ENCODE measurements at regions not wholly inside any gene's neighbourhood (a gene's known extent, or its start where the extent isn't known, plus 50 kb on each side); places are given as distances from the start of the nearest gene placed in this dataset.

DNA sequence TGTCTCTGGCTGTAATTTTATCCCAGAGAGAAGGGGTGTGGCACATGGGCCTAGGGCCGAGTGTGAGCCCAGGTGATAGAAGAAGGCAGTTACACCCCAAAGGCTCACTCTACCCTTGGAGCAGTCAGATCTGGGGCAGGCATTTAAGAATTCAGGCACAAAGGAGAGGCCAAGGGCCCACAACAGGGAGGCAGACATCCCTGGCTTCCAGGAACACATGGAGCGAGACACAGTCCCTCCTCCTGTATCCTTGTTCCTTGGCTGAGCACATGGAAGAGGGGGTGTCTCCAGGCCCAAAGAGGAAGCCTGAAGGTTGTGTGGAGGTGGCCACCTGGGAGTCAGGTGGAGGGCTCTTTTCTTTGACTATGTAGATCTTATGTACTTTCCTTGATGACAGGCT is 286.2 kb downstream of the RPS24 start:
- DNase-seq (peak in 1 of 10 donors; percentile 60), ATAC-seq (no peak)
- POLR2A ChIA-PET, result no interaction called here
- H3K9me3 Mint-ChIP-seq, result peaks cover 0 to 9% (median 7%) of the 10 kb centered on the region in 9 donors
- H3K4me1 Mint-ChIP-seq, result peaks cover 6 to 27% (median 17%) of the 10 kb centered on the region in 4 donors
- H3K36me3 Mint-ChIP-seq, result peaks cover 0 to 5% (median 0%) of the 10 kb centered on the region in 3 donors
- peak overlapping the region in 9 of 10 donors; percentile 23 to 87 (median 65) for H3K27ac Mint-ChIP-seq
- H3K4me3 Mint-ChIP-seq, result peak overlapping the region in 3 of 10 donors; percentile 13 to 58 (median 15)
- no peaks in the 10 kb centered on the region for H3K27me3 Mint-ChIP-seq

DNA sequence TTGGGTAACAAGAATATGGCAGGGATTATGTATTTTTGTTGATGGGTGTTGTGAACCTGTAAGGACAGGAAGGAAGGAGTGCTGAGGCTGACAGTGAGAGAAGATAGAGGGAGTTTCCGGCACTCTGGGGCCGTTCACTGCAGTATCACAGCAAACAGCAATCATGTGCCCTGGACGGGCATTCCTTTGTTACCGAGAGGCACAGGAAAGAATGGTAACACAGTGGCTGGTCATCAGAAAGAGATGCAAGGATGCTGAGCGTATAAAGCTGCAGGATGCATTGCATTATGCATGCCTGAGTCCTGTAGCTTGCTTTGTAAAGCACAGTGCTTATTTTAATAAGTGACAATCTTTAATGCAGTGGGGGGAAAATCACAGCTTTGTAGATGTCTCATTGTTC is 286.8 kb downstream of the RPS24 start:
- Mint-ChIP-seq H3K4me3 (peak overlapping the region in 9 of 10 donors; percentile 7 to 66 (median 40)), H3K27me3 (peaks cover 0 to 3% (median 0%) of the 10 kb centered on the region in 5 donors), H3K9me3 (peaks cover 2 to 16% (median 13%) of the 10 kb centered on the region in 9 donors), H3K36me3 (peaks cover 0 to 6% (median 0%) of the 10 kb centered on the region in 3 donors), H3K27ac (peak overlapping the region; percentile 23 to 87 (median 68)), H3K4me1 (peaks cover 6 to 27% (median 17%) of the 10 kb centered on the region in 4 donors)
- DNase-seq (peak in 2 of 10 donors; percentile 11 to 13), ATAC-seq (peak; percentile 57 to 70)
- POLR2A ChIA-PET, result no interaction called here

GRCh38 chr10:78321000-78321399 is 287.3 kb downstream of the RPS24 start:
- peaks cover 0 to 8% (median 2%) of the 10 kb centered on the region in 3 donors for H3K36me3 Mint-ChIP-seq
- H3K27me3 Mint-ChIP-seq, result peaks cover 0 to 3% (median 0%) of the 10 kb centered on the region in 5 donors
- H3K9me3 Mint-ChIP-seq, result peaks cover 2 to 20% (median 16%) of the 10 kb centered on the region in 9 donors
- H3K27ac Mint-ChIP-seq, result peak overlapping the region in 7 of 10 donors; percentile 47 to 87 (median 65)
- POLR2A ChIA-PET, result no interaction called here
- ATAC-seq (peak in 1 of 2 donors; percentile 22), DNase-seq (peak in 1 of 10 donors; percentile 14)
- H3K4me3 Mint-ChIP-seq, result peak overlapping the region in 1 of 10 donors; percentile 13
- H3K4me1 Mint-ChIP-seq, result peaks cover 6 to 27% (median 17%) of the 10 kb centered on the region in 4 donors

- Mint-ChIP-seq H3K9me3 (peaks cover 2 to 25% (median 20%) of the 10 kb centered on the region in 9 donors), H3K36me3 (peaks cover 0 to 12% (median 7%) of the 10 kb centered on the region in 3 donors), H3K27ac (peak overlapping the region in 5 of 10 donors; percentile 41 to 87 (median 51)), H3K4me3 (no peak overlapping the region), H3K27me3 (peaks cover 0 to 5% (median 0%) of the 10 kb centered on the region in 5 donors), H3K4me1 (peaks cover 6 to 27% (median 17%) of the 10 kb centered on the region in 4 donors)
- ATAC-seq (no peak), DNase-seq (peak in 1 of 10 donors; percentile 44)
- POLR2A ChIA-PET, result no interaction called here
These were observed 287.8 kb downstream of the RPS24 start for GRCh38 chr10:78321500-78321899.

- Mint-ChIP-seq H3K27ac (no peak overlapping the region), H3K4me1 (peaks cover 0 to 10% (median 8%) of the 10 kb centered on the region in 4 donors), H3K27me3 (peaks cover 0 to 11% (median 7%) of the 10 kb centered on the region in 5 donors), H3K4me3 (no peak overlapping the region), H3K9me3 (peaks cover 2 to 44% (median 36%) of the 10 kb centered on the region in 9 donors), H3K36me3 (peaks cover 0 to 15% (median 13%) of the 10 kb centered on the region in 3 donors)
- no peak for ATAC-seq
- DNase-seq, result no peak
- POLR2A ChIA-PET, result no interaction called here
These were observed 292.7 kb downstream of the RPS24 start for GRCh38 chr10:78326372-78326771.

GRCh38 chr10:78327778-78328591 is 294.3 kb downstream of the RPS24 start:
- peaks cover 0 to 15% (median 13%) of the 10 kb centered on the region in 3 donors for H3K36me3 Mint-ChIP-seq
- POLR2A ChIA-PET, result no interaction called here
- ATAC-seq (no peak), DNase-seq (peak in 1 of 10 donors; percentile 51)
- H3K4me1 Mint-ChIP-seq, result peaks cover 0 to 8% (median 7%) of the 10 kb centered on the region in 4 donors
- peaks cover 0 to 13% (median 12%) of the 10 kb centered on the region in 5 donors for H3K27me3 Mint-ChIP-seq
- H3K9me3 Mint-ChIP-seq, result peaks cover 2 to 44% (median 36%) of the 10 kb centered on the region in 9 donors
- H3K27ac Mint-ChIP-seq, result no peak overlapping the region
- H3K4me3 Mint-ChIP-seq, result no peak overlapping the region

GRCh38 chr10:78328592-78329404 is 295.1 kb downstream of the RPS24 start:
- Mint-ChIP-seq H3K36me3 (peaks cover 0 to 15% (median 8%) of the 10 kb centered on the region in 3 donors), H3K27me3 (peaks cover 0 to 18% (median 12%) of the 10 kb centered on the region in 5 donors), H3K4me3 (no peak overlapping the region), H3K9me3 (peaks cover 0 to 40% (median 36%) of the 10 kb centered on the region in 9 donors), H3K27ac (no peak overlapping the region), H3K4me1 (peaks cover 0 to 3% (median 0%) of the 10 kb centered on the region in 4 donors)
- POLR2A ChIA-PET, result no interaction called here
- no peak for ATAC-seq
- peak in 1 of 10 donors; percentile 57 for DNase-seq

- Mint-ChIP-seq H3K36me3 (peaks cover 0 to 14% (median 6%) of the 10 kb centered on the region in 3 donors), H3K27ac (peak overlapping the region in 2 of 10 donors; percentile 13 to 23), H3K4me1 (peaks cover 0 to 3% (median 0%) of the 10 kb centered on the region in 4 donors), H3K4me3 (no peak overlapping the region), H3K9me3 (peaks cover 0 to 27% (median 17%) of the 10 kb centered on the region in 9 donors), H3K27me3 (peaks cover 0 to 18% (median 9%) of the 10 kb centered on the region in 5 donors)
- ATAC-seq (no peak), DNase-seq (no peak)
- POLR2A ChIA-PET, result no interaction called here
These were observed 297.2 kb downstream of the RPS24 start for GRCh38 chr10:78330884-78331283.

GRCh38 chr10:78331391-78331922 is 297.8 kb downstream of the RPS24 start:
- Mint-ChIP-seq H3K9me3 (peaks cover 0 to 21% (median 11%) of the 10 kb centered on the region in 9 donors), H3K4me3 (no peak overlapping the region), H3K27ac (no peak overlapping the region), H3K27me3 (peaks cover 0 to 18% (median 7%) of the 10 kb centered on the region in 5 donors), H3K4me1 (peaks cover 0 to 3% (median 0%) of the 10 kb centered on the region in 4 donors), H3K36me3 (peaks cover 0 to 8% (median 2%) of the 10 kb centered on the region in 3 donors)
- POLR2A ChIA-PET, result no interaction called here
- DNase-seq, result no peak
- no peak for ATAC-seq

DNA sequence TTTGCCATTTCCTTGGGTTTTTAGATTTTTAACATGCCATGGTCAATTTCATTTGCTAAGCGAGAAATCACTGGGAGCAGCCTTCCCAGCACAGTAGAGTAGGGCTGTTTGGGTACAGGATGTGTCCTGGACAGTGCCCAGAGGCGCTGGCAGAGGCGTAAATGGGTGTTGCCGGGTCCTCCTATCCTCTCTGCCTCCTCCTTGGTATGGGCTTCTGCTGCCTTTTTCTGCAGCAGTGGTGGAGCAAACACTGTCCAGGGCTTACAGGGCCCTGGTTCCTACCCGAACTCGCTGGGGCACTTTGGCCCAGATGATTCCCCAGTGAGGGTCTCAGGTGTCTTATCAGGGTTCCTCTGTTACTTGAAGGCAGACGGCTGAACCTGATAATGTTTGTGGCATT is 298.3 kb downstream of the RPS24 start:
- peaks cover 0 to 4% (median 0%) of the 10 kb centered on the region in 3 donors for H3K36me3 Mint-ChIP-seq
- H3K4me3 Mint-ChIP-seq, result no peak overlapping the region
- POLR2A ChIA-PET, result no interaction called here
- ATAC-seq (no peak), DNase-seq (no peak)
- H3K9me3 Mint-ChIP-seq, result peaks cover 0 to 16% (median 6%) of the 10 kb centered on the region in 9 donors
- H3K4me1 Mint-ChIP-seq, result peaks cover 0 to 3% (median 0%) of the 10 kb centered on the region in 4 donors
- H3K27ac Mint-ChIP-seq, result peak overlapping the region in 1 of 10 donors; percentile 64
- peaks cover 0 to 18% (median 7%) of the 10 kb centered on the region in 5 donors for H3K27me3 Mint-ChIP-seq

GRCh38 chr10:78332657-78333056 is 299.0 kb downstream of the RPS24 start:
- H3K4me1 Mint-ChIP-seq, result peaks cover 0 to 3% (median 0%) of the 10 kb centered on the region in 4 donors
- no peaks in the 10 kb centered on the region for H3K36me3 Mint-ChIP-seq
- ATAC-seq (no peak), DNase-seq (no peak)
- H3K4me3 Mint-ChIP-seq, result no peak overlapping the region
- H3K9me3 Mint-ChIP-seq, result peaks cover 0 to 12% (median 2%) of the 10 kb centered on the region in 9 donors
- peaks cover 0 to 18% (median 7%) of the 10 kb centered on the region in 5 donors for H3K27me3 Mint-ChIP-seq
- POLR2A ChIA-PET, result no interaction called here
- H3K27ac Mint-ChIP-seq, result no peak overlapping the region
